ENCODE measurements at regions not wholly inside any gene's neighbourhood (a gene's known extent, or its start where the extent isn't known, plus 50 kb on each side); places are given as distances from the start of the nearest gene placed in this dataset.

- Histone ChIP-seq H3K9me3 (no peaks in the 10 kb centered on the region), H3K36me3 (no peaks in the 10 kb centered on the region), H3K27ac (no peak overlapping the region), H3K4me1 (no peaks in the 10 kb centered on the region), H3K4me3 (no peak overlapping the region), H3K27me3 (no peaks in the 10 kb centered on the region)
- TF ChIP-seq POLR2AphosphoS5 (IDR thresholded peaks at IDR 0.05; ENCODE audit: insufficient read depth in 1 of 2, low read depth in 1 of 2) (no peak), POLR2A (IDR thresholded peaks at IDR 0.05) (no peak)
- TF ChIP-seq, protein P1, sequence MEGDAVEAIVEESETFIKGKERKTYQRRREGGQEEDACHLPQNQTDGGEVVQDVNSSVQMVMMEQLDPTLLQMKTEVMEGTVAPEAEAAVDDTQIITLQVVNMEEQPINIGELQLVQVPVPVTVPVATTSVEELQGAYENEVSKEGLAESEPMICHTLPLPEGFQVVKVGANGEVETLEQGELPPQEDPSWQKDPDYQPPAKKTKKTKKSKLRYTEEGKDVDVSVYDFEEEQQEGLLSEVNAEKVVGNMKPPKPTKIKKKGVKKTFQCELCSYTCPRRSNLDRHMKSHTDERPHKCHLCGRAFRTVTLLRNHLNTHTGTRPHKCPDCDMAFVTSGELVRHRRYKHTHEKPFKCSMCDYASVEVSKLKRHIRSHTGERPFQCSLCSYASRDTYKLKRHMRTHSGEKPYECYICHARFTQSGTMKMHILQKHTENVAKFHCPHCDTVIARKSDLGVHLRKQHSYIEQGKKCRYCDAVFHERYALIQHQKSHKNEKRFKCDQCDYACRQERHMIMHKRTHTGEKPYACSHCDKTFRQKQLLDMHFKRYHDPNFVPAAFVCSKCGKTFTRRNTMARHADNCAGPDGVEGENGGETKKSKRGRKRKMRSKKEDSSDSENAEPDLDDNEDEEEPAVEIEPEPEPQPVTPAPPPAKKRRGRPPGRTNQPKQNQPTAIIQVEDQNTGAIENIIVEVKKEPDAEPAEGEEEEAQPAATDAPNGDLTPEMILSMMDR (IDR thresholded peaks at IDR 0.05): no peak
- intact Hi-C loops (cut with DNase I): no loop called here
- no peak for DNase-seq (ENCODE audit: extremely low spot score in 2 of 2)
Measured at GRCh38 chr5:174999581-174999980, 275.2 kb downstream of the MSX2 start.

- TF ChIP-seq, protein P1 (IDR thresholded peaks at IDR 0.05): no peak
- TF ChIP-seq POLR2AphosphoS5 (IDR thresholded peaks at IDR 0.05; ENCODE audit: insufficient read depth in 1 of 2, low read depth in 1 of 2) (no peak), POLR2A (IDR thresholded peaks at IDR 0.05) (no peak)
- no peak for DNase-seq (ENCODE audit: extremely low spot score in 2 of 2)
Measured at GRCh38 chr5:174998131-174998730, 273.8 kb downstream of the MSX2 start.

GRCh38 chr5:174997688-174998087, 273.3 kb downstream of the MSX2 start:
- no peak for DNase-seq (ENCODE audit: extremely low spot score in 2 of 2)
- H3K4me1 ChIP-seq: no peaks in the 10 kb centered on the region
- H3K27me3 ChIP-seq: no peaks in the 10 kb centered on the region
- no peaks in the 10 kb centered on the region for H3K36me3 ChIP-seq
- H3K4me3 ChIP-seq: no peak overlapping the region
- TF ChIP-seq POLR2A (IDR thresholded peaks at IDR 0.05) (no peak), POLR2AphosphoS5 (IDR thresholded peaks at IDR 0.05; ENCODE audit: insufficient read depth in 1 of 2, low read depth in 1 of 2) (no peak)
- no peaks in the 10 kb centered on the region for H3K9me3 ChIP-seq
- intact Hi-C loops (cut with DNase I): no loop called here
- H3K27ac ChIP-seq: no peak overlapping the region

More at GRCh38 chr5:174998131-174998730, 273.8 kb downstream of the MSX2 start:
- intact Hi-C loops (cut with DNase I): no loop called here
- H3K27me3 ChIP-seq: no peaks in the 10 kb centered on the region
- H3K4me1 ChIP-seq: no peaks in the 10 kb centered on the region
- H3K36me3 ChIP-seq: no peaks in the 10 kb centered on the region
- no peak overlapping the region for H3K4me3 ChIP-seq
- no peaks in the 10 kb centered on the region for H3K9me3 ChIP-seq
- no peak overlapping the region for H3K27ac ChIP-seq

DNA sequence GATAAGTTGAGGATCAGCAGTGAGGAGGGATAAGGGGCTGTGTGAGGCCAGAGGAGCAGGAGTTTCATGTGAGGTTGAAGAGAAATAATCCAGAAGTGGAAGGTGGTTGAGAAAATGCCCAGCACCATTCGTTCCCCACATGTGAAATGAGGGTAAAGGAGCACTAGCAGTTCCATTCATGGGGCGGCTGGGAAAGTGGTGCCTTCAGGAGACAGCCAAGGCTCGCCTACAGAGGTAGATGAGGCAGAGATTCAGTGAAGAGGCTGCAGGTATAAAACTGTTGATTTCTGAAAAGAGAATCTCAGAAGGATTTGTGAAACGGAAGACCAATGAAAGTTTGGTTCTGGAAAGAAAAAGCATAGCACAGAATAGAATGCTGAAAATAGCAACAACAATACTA, 272.6 kb downstream of the MSX2 start:
- DNase-seq (ENCODE audit: extremely low spot score in 2 of 2): no peak
- no peaks in the 10 kb centered on the region for H3K4me1 ChIP-seq
- H3K4me3 ChIP-seq: no peak overlapping the region
- H3K36me3 ChIP-seq: no peaks in the 10 kb centered on the region
- H3K27me3 ChIP-seq: no peaks in the 10 kb centered on the region
- H3K27ac ChIP-seq: no peak overlapping the region
- TF ChIP-seq POLR2AphosphoS5 (IDR thresholded peaks at IDR 0.05; ENCODE audit: insufficient read depth in 1 of 2, low read depth in 1 of 2) (no peak), POLR2A (IDR thresholded peaks at IDR 0.05) (no peak)
- intact Hi-C loops (cut with DNase I): no loop called here
- H3K9me3 ChIP-seq: no peaks in the 10 kb centered on the region

DNA sequence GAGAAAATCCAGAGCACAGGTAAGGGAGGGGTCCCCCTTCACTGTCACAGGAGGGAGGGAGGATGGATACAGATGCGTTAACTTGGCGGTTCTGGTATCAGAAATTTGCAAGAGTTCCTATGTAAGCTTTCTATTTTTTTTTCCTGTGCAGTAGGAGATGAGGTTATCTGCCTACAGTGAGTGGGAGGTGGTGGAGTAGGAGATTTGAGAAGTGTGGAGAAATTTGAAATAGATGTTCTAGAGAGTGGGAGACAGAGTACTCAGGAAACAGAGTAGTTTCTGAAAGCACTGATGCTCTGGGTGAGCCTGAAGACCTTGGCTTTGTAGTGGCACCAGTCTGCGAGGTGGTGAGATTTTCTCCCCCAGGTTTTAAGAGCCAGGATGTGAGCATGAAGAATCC, 271.4 kb downstream of the MSX2 start:
- H3K4me3 ChIP-seq: no peak overlapping the region
- H3K36me3 ChIP-seq: no peaks in the 10 kb centered on the region
- H3K27me3 ChIP-seq: no peaks in the 10 kb centered on the region
- H3K27ac ChIP-seq: no peak overlapping the region
- TF ChIP-seq POLR2A (IDR thresholded peaks at IDR 0.05): no peak
- TF ChIP-seq, protein P1 (IDR thresholded peaks at IDR 0.05): no peak
- no peak for TF ChIP-seq POLR2AphosphoS5 (IDR thresholded peaks at IDR 0.05; ENCODE audit: insufficient read depth in 1 of 2, low read depth in 1 of 2)
- H3K4me1 ChIP-seq: no peaks in the 10 kb centered on the region
- intact Hi-C loops (cut with DNase I): no loop called here
- DNase-seq (ENCODE audit: extremely low spot score in 2 of 2): no peak
- no peaks in the 10 kb centered on the region for H3K9me3 ChIP-seq

DNA sequence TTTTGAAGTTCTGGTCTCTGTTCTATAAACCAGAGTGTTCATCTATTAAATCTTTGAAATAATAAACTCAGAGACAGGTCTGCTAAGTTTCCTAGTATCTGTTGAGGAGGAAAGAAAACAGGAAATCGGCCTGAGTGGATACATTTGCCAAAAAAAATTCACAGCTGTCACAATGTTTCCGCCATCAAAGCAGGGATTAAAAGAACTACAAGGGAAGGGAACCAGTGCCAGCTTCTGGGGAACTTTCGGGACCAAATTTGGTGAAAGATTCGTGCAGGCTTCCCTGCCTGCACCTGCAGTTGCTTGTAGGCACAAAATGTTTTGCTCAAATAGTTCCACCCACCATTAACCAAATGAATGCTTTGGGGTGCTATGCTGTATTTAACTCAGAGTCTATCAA, 267.5 kb downstream of the MSX2 start:
- no peaks in the 10 kb centered on the region for H3K27me3 ChIP-seq
- H3K4me1 ChIP-seq: no peaks in the 10 kb centered on the region
- H3K9me3 ChIP-seq: no peaks in the 10 kb centered on the region
- intact Hi-C loops (cut with DNase I): no loop called here
- no peaks in the 10 kb centered on the region for H3K36me3 ChIP-seq
- no peak overlapping the region for H3K27ac ChIP-seq
- no peak overlapping the region for H3K4me3 ChIP-seq
- peak in 1 of 2 donors; percentile 18 for TF ChIP-seq POLR2AphosphoS5 (IDR thresholded peaks at IDR 0.05; ENCODE audit: insufficient read depth in 1 of 2, low read depth in 1 of 2)
- TF ChIP-seq, protein P1 (IDR thresholded peaks at IDR 0.05): no peak
- no peak for DNase-seq (ENCODE audit: extremely low spot score in 2 of 2)
